A673 (cell line): ENCODE measurements at regions not wholly inside any gene's neighbourhood (a gene's known extent, or its start where the extent isn't known, plus 50 kb on each side); places are given as distances from the start of the nearest gene placed in this dataset.

Experiments
- BruUV-seq: library from RNA; stranded (reverse); fragments of 400-500 nt; replicated peaks from 2 replicates; lab custom pipeline; 2021; lab: Mats Ljungman, UMichigan
- CTCF ChIA-PET: fragments of 300-600 bp; sonication (Branson Sonifier 250); formaldehyde crosslinking; loops from one replicate; lab custom pipeline; 2022; ENCODE audit warnings: antibody characterized with exemption; lab: Charles Lee
- POLR2A ChIA-PET: fragments of 300-600 bp; sonication (Branson Sonifier 250); formaldehyde crosslinking; loops from one replicate; lab custom pipeline; 2022; ENCODE audit warnings: antibody characterized with exemption; ENCODE audit not compliant: low non-redundant PET; lab: Charles Lee
- DNase-seq: peaks from one replicate; pipeline ENCODE4 v3.0.0-alpha.2; 2015; ENCODE audit warnings: low spot score
- H3K27ac ChIP-seq: fragments of 200-600 bp; sonication (generic); 2 replicates; pipeline ENCODE4 v1.5.1; 2016; ENCODE audit warnings: mixed run types, low read depth, mild to moderate bottlenecking, mixed read lengths, antibody characterized with exemption, low read length; ENCODE audit not compliant: poor library complexity, severe bottlenecking
- H3K27me3 ChIP-seq: fragments of 200-600 bp; sonication (generic); replicated peaks from 2 replicates; pipeline ENCODE4 v1.6.1; 2017; ENCODE audit warnings: mixed run types, low read depth, mild to moderate bottlenecking, mixed read lengths, antibody characterized with exemption, low read length; ENCODE audit not compliant: insufficient read depth, poor library complexity
- H3K36me3 ChIP-seq: fragments of 200-600 bp; sonication (generic); 2 replicates; pipeline ENCODE4 v1.6.1; 2016; ENCODE audit warnings: mixed run types, mild to moderate bottlenecking, mixed read lengths, antibody characterized with exemption, low read length; ENCODE audit not compliant: insufficient read depth, poor library complexity, severe bottlenecking
- H3K4me1 ChIP-seq: fragments of 200-600 bp; sonication (generic); 2 replicates; pipeline ENCODE4 v1.6.1; 2017; ENCODE audit warnings: mixed run types, mild to moderate bottlenecking, mixed read lengths, antibody characterized with exemption, low read length; ENCODE audit not compliant: insufficient read depth, poor library complexity, severe bottlenecking
- H3K4me3 ChIP-seq: fragments of 200-600 bp; sonication (generic); 2 replicates; pipeline ENCODE4 v1.5.1; 2016; ENCODE audit warnings: low read depth, mixed run types, mild to moderate bottlenecking, mixed read lengths, low read length; ENCODE audit not compliant: poor library complexity, severe bottlenecking
- H3K9me3 ChIP-seq: fragments of 200-600 bp; sonication (generic); 2 replicates; pipeline ENCODE4 v1.6.1; 2016; ENCODE audit warnings: mixed run types, low read depth, mild to moderate bottlenecking, mixed read lengths, antibody characterized with exemption, low read length; ENCODE audit not compliant: poor library complexity, severe bottlenecking
- EZH2 ChIP-seq: fragments of 200-600 bp; sonication (generic); IDR thresholded peaks from 2 replicates; pipeline ENCODE4 v1.6.1; 2017; ENCODE audit warnings: borderline replicate concordance, low read depth, mild to moderate bottlenecking, mixed read lengths, antibody characterized with exemption, low read length; ENCODE audit not compliant: poor library complexity, severe bottlenecking
- intact Hi-C: fragments of 100-400 bp; cut with micrococcal nuclease; formaldehyde crosslinking; loops from one replicate; pipeline ENCODE4 v1.10.0; 2022; ENCODE audit not compliant: unreplicated experiment
- TF ChIP-seq, protein P1 (sequence below): fragments of 300-800, 200-600 bp; sonication (generic); conservative IDR thresholded peaks from 2 replicates; pipeline ENCODE4 v1.5.1; 2017; ENCODE audit warnings: low read depth, mild to moderate bottlenecking, antibody characterized with exemption, low read length, moderate library complexity, mixed read lengths

DNA sequence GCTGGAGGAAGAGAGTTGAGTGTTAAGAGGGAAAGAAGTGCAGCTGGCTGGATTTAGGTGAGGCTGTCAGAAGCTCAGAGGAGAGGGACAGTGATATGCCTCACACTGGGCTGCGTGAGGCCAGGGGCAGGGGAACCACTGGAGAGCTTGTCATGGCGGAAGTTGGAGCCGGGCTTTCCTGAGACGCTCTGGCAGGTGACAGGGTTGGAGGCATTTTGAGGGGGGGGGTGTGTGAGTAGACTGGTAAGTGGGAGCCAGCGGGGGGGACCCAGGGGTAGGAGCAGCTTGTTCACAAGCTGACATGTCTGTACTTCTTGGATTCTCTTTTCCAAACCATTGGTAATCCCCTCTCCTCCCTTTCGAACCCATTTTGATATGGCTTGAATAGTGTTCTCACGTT lies 331.5 kb upstream of the RGMA start:
- no TSS peak for BruUV-seq
- H3K27me3 ChIP-seq = no peaks in the 10 kb centered on the region
- no peaks in the 10 kb centered on the region for H3K9me3 ChIP-seq
- ChIA-PET POLR2A (no interaction called here), CTCF (no interaction called here)
- H3K4me3 ChIP-seq = no peak overlapping the region
- no peak for DNase-seq
- TF ChIP-seq, protein P1, sequence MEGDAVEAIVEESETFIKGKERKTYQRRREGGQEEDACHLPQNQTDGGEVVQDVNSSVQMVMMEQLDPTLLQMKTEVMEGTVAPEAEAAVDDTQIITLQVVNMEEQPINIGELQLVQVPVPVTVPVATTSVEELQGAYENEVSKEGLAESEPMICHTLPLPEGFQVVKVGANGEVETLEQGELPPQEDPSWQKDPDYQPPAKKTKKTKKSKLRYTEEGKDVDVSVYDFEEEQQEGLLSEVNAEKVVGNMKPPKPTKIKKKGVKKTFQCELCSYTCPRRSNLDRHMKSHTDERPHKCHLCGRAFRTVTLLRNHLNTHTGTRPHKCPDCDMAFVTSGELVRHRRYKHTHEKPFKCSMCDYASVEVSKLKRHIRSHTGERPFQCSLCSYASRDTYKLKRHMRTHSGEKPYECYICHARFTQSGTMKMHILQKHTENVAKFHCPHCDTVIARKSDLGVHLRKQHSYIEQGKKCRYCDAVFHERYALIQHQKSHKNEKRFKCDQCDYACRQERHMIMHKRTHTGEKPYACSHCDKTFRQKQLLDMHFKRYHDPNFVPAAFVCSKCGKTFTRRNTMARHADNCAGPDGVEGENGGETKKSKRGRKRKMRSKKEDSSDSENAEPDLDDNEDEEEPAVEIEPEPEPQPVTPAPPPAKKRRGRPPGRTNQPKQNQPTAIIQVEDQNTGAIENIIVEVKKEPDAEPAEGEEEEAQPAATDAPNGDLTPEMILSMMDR = no peak
- no peak for TF ChIP-seq EZH2
- intact Hi-C loops = no loop called here
- no peaks in the 10 kb centered on the region for H3K36me3 ChIP-seq
- peaks cover 12% of the 10 kb centered on the region for H3K4me1 ChIP-seq
- no peak overlapping the region for H3K27ac ChIP-seq

- CTCF ChIA-PET = no interaction called here
- intact Hi-C loops = no loop called here
These were observed 331.0 kb upstream of the RGMA start for GRCh38 chr15:93420050-93420452.

GRCh38 chr15:93418566-93418965 lies 329.6 kb upstream of the RGMA start:
- intact Hi-C loops = no loop called here
- no peak overlapping the region for H3K4me3 ChIP-seq
- POLR2A ChIA-PET = no interaction called here
- DNase-seq = peak; percentile 35
- H3K4me1 ChIP-seq = peaks cover 12% of the 10 kb centered on the region
- no peaks in the 10 kb centered on the region for H3K9me3 ChIP-seq
- TF ChIP-seq, protein P1 = no peak
- TF ChIP-seq EZH2 = no peak
- H3K36me3 ChIP-seq = no peaks in the 10 kb centered on the region
- no peaks in the 10 kb centered on the region for H3K27me3 ChIP-seq
- no peak overlapping the region for H3K27ac ChIP-seq
- no TSS peak for BruUV-seq
- CTCF ChIA-PET = no interaction called here

More at GRCh38 chr15:93420050-93420452, 331.0 kb upstream of the RGMA start:
- H3K36me3 ChIP-seq = no peaks in the 10 kb centered on the region
- POLR2A ChIA-PET = interaction anchor here (0.6 kb wide), 1 partner anchor 9 kb away, joined by 3 read pairs; no protein-coding TSS in a partner anchor
- H3K27ac ChIP-seq = no peak overlapping the region
- H3K27me3 ChIP-seq = no peaks in the 10 kb centered on the region
- no peak overlapping the region for H3K4me3 ChIP-seq
- H3K4me1 ChIP-seq = peaks cover 12% of the 10 kb centered on the region
- TF ChIP-seq EZH2 = no peak
- H3K9me3 ChIP-seq = no peaks in the 10 kb centered on the region
- DNase-seq = no peak
- BruUV-seq = no TSS peak

DNA sequence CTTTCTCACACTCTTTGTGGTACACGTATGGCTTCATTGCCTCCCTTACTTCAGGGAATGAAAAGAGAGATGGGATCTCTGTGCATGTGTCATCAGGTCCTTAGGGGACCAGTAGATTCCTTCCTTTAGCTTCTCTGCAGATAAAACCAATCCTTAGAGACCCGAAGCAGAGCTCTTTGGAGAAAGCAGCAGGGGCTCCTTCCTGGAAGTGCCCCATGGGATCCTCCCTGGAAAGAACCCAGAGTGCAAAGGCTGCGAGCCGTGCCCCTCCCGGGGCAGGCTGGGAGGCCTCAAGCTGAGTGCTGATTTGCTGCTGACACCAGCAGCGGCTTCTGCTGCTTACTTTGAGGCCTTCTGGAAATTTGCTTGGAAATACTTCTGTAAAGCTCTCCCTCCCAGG lies 328.6 kb upstream of the RGMA start:
- no TSS peak for BruUV-seq
- Histone ChIP-seq H3K27ac (no peak overlapping the region), H3K9me3 (no peaks in the 10 kb centered on the region), H3K4me3 (no peak overlapping the region), H3K27me3 (no peaks in the 10 kb centered on the region), H3K36me3 (no peaks in the 10 kb centered on the region), H3K4me1 (peaks cover 12% of the 10 kb centered on the region)
- POLR2A ChIA-PET = no interaction called here
- CTCF ChIA-PET = no interaction called here
- DNase-seq = peak; percentile 67
- intact Hi-C loops = no loop called here
- TF ChIP-seq EZH2 = no peak
- TF ChIP-seq, protein P1 = no peak
